Prostate gland (tissue), 2 donors: ENCODE measurements at regions not wholly inside any gene's neighbourhood (a gene's known extent, or its start where the extent isn't known, plus 50 kb on each side); places are given as distances from the start of the nearest gene placed in this dataset.

Experiments used
- DNase-seq: peaks from one replicate; pipeline ENCODE4 v3.0.0-alpha.2; 2019; ENCODE audit warnings: low spot score
- H3K27ac ChIP-seq, 2 donors: fragments of 200-600 bp; sonication (generic); 2 replicates each; pipeline ENCODE4 v1.5.1; 2017 to 2019
- H3K27me3 ChIP-seq: fragments of 200-600 bp; sonication (generic); replicated peaks from 2 replicates; pipeline ENCODE4 v1.5.1; 2019; ENCODE audit not compliant: insufficient read depth
- H3K36me3 ChIP-seq, 2 donors: fragments of 200-600 bp; sonication (generic); 1 replicate in 1 of 2; 2 replicates in 1 of 2; pipeline versions ENCODE4 v1.5.1 to v1.8.1; 2017 to 2019
- H3K4me1 ChIP-seq: fragments of 200-600 bp; sonication (generic); replicated peaks from 2 replicates; pipeline ENCODE4 v1.5.1; 2019
- H3K4me3 ChIP-seq, 2 donors: fragments of 200-600 bp; sonication (generic); 2 replicates each; pipeline ENCODE4 v1.5.1; 2017 to 2019
- H3K9me3 ChIP-seq: fragments of 200-600 bp; sonication (generic); 2 replicates; pipeline ENCODE4 v1.5.1; 2017
- POLR2A ChIP-seq: fragments of 450-650 bp; IDR thresholded peaks from one replicate; pipeline ENCODE4 v1.6.1; 2016; ENCODE audit warnings: antibody characterized with exemption, mild to moderate bottlenecking
- POLR2AphosphoS5 ChIP-seq: sonication (generic); formaldehyde crosslinking; IDR thresholded peaks from one replicate; pipeline ENCODE4 v1.6.1; 2017; ENCODE audit warnings: antibody characterized with exemption
- WGBS: methylation state at CpG from one replicate; pipeline ENCODE4 v1.1.5; 2018; 5-methylcytosine and 5-hydroxymethylcytosine counted together
- intact Hi-C: fragments of 100-400 bp; cut with DNase I; formaldehyde crosslinking; loops from one replicate; pipeline ENCODE4 v1.14.2; 2022
- TF ChIP-seq, protein P1 (sequence below), 4 experiments: fragments of 200-600 bp in 2 of 4; fragments of 450-650 bp in 2 of 4; sonication (generic) in 2 of 4; IDR thresholded peaks; 1 replicate in 3 of 4; 2 replicates in 1 of 4; pipeline ENCODE4 v1.5.1; 2016 to 2019; ENCODE audit warnings: antibody characterized with exemption in 4 of 4, mild to moderate bottlenecking in 2 of 4, moderate library complexity in 2 of 4

DNA sequence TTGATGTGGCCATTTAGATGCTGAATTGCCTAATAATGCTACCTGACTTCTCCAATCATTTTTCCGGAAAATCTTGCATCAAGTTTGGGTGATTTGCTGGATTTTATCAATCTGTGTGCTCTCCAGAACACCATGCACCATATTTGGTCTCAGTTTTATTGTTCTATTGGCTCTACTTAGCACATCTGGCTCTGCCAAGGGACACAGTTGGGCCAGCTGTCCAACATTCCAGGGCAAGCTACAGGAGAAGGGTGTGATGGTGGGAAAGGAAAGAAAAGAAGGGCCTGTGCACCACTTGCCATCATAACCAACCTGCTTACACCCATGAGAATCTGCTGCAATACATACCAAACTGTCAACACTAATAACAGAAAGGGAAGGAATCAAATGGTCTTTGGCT, 90.2 kb upstream of the NFIA start:
- no peak overlapping the region for H3K4me3 ChIP-seq
- no peaks in the 10 kb centered on the region for H3K4me1 ChIP-seq
- WGBS, result 92% methylated on average over 1 of the region's 1 CpG
- H3K36me3 ChIP-seq, result no peaks in the 10 kb centered on the region
- no peaks in the 10 kb centered on the region for H3K9me3 ChIP-seq
- TF ChIP-seq POLR2AphosphoS5 (no peak), POLR2A (no peak)
- TF ChIP-seq, protein P1, sequence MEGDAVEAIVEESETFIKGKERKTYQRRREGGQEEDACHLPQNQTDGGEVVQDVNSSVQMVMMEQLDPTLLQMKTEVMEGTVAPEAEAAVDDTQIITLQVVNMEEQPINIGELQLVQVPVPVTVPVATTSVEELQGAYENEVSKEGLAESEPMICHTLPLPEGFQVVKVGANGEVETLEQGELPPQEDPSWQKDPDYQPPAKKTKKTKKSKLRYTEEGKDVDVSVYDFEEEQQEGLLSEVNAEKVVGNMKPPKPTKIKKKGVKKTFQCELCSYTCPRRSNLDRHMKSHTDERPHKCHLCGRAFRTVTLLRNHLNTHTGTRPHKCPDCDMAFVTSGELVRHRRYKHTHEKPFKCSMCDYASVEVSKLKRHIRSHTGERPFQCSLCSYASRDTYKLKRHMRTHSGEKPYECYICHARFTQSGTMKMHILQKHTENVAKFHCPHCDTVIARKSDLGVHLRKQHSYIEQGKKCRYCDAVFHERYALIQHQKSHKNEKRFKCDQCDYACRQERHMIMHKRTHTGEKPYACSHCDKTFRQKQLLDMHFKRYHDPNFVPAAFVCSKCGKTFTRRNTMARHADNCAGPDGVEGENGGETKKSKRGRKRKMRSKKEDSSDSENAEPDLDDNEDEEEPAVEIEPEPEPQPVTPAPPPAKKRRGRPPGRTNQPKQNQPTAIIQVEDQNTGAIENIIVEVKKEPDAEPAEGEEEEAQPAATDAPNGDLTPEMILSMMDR (IDR thresholded peaks at IDR 0.05), result no peak
- no peak for DNase-seq
- H3K27me3 ChIP-seq, result no peaks in the 10 kb centered on the region
- H3K27ac ChIP-seq, result no peak overlapping the region
- intact Hi-C loops, result no loop called here

DNA sequence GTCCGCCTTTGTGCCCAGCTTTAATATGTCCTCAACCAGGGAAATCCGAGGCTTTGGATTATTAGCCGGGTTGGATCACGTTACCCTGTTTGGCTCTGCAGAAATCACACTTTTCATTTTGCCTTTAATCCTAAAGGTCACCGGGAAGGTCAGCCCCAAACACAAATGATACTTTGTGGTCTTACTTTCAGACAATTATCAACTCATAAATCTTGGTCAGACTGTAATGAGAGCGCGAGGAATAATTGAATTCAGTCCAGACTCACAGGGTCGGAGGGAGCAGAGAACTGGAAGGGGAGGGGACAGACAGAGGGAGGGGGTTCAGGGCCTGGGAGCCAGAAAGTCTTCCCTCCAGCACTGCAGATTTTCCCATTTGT, 91.7 kb upstream of the NFIA start:
- intact Hi-C loops, result no loop called here
- Histone ChIP-seq H3K9me3 (no peaks in the 10 kb centered on the region), H3K36me3 (no peaks in the 10 kb centered on the region), H3K27ac (no peak overlapping the region), H3K4me3 (no peak overlapping the region), H3K27me3 (no peaks in the 10 kb centered on the region), H3K4me1 (no peaks in the 10 kb centered on the region)
- TF ChIP-seq, protein P1 (IDR thresholded peaks at IDR 0.05), result no peak
- TF ChIP-seq POLR2AphosphoS5, result no peak
- no peak for TF ChIP-seq POLR2A
- WGBS, result 63% methylated on average over 8 of the region's 8 CpGs
- no peak for DNase-seq

DNA sequence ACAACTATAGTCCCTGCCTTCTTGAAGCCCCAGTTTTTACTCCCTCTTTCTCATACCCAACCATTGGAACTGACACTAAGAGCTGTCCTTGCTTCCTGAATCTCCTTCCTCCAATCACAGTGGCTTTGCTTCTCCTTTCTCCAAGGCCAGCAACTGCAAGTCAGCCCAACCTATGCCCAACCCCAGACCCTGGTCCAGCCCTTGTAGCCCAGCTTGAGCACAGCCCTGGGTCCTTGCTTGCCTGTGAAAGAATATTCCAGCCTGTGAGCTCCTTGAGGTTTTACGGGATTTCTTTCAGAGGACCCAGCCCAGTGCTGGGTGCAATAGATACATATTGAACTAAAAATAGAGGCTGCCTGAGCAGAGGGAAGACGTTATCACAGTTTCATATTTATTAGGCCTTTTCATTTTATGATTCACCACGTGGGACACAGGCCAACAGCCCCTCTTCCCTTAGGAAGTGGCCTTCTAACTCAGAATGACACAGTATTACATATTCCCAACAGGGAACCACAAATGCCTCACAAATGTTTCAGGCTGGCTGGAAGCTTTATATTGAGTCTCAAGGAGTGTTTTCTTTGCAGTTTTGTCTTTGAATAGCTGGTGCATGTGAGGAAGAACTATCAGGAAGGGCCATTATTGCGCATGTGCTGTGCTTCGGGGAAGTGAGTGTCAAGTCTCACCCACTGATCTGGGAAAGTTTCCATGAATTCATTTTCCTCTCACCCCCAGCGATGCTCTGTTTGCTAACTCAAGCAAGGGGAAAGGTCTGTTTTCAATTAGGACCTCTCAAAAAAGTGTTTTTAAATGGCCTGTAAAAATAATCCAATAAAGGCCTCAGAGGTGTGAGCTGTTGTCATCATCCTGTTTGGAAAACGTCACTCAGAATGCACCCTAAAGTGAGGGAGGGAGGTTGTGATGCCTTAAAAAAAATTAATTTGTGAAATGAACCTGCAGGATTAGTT, 92.3 kb upstream of the NFIA start:
- no peak for TF ChIP-seq POLR2AphosphoS5
- no peak for TF ChIP-seq POLR2A
- TF ChIP-seq, protein P1 (IDR thresholded peaks at IDR 0.05), result no peak
- Histone ChIP-seq H3K36me3 (no peaks in the 10 kb centered on the region), H3K4me3 (no peak overlapping the region), H3K9me3 (no peaks in the 10 kb centered on the region), H3K27ac (peak overlapping the region in 1 of 2 donors; percentile 5), H3K27me3 (no peaks in the 10 kb centered on the region), H3K4me1 (no peaks in the 10 kb centered on the region)
- intact Hi-C loops, result no loop called here
- no peak for DNase-seq
- WGBS, result 26% methylated on average over 7 of the region's 7 CpGs

DNA sequence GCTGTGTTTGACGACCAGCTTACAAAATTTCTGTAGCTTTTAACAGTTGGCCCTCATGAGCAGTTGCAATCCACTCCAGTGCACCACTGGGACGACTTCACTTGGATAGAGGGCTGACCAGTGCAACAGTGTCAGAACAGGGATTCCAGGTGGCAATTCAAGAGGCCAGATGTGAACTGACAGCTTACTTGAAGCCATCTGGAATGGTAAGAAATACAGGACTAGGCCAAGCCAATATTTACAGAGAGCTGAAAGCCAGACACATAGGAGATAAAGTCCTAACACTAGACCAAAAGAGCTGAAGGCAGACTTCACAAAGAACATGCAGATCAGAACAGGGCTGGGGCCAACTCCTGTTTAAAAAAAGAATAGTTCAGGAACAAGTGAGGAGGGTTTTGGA, 93.5 kb upstream of the NFIA start:
- 80% methylated on average over 2 of the region's 2 CpGs for WGBS
- Histone ChIP-seq H3K4me1 (no peaks in the 10 kb centered on the region), H3K36me3 (no peaks in the 10 kb centered on the region), H3K27me3 (no peaks in the 10 kb centered on the region), H3K4me3 (no peak overlapping the region), H3K27ac (no peak overlapping the region), H3K9me3 (no peaks in the 10 kb centered on the region)
- intact Hi-C loops, result no loop called here
- TF ChIP-seq POLR2A (no peak), POLR2AphosphoS5 (no peak)
- TF ChIP-seq, protein P1 (IDR thresholded peaks at IDR 0.05), result no peak
- DNase-seq, result no peak

DNA sequence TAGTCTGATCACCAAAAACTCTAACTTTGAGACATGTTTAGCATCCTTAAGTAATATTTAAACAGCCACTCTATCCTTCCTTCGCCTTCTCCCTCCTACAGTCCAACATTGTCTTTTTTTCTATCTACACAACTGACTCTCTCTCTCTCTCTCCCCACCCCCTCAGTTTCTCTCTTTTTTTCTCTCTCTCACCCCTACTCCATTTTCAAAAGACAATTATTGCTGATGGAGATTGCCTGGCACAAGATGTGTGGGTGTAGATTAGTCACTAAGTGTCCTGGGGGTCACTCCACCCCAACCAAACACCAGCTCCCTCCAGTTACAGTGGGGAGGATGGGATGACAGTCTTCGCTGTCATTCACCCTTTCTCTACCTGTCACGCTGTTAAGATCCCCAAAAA, 94.5 kb upstream of the NFIA start:
- no peaks in the 10 kb centered on the region for H3K36me3 ChIP-seq
- intact Hi-C loops, result no loop called here
- no peak overlapping the region for H3K27ac ChIP-seq
- H3K4me3 ChIP-seq, result no peak overlapping the region
- no peak for DNase-seq
- TF ChIP-seq, protein P1 (IDR thresholded peaks at IDR 0.05), result no peak
- TF ChIP-seq POLR2A (no peak), POLR2AphosphoS5 (no peak)
- H3K27me3 ChIP-seq, result no peaks in the 10 kb centered on the region
- no peaks in the 10 kb centered on the region for H3K4me1 ChIP-seq
- WGBS, result 100% methylated on average over 3 of the region's 3 CpGs
- no peaks in the 10 kb centered on the region for H3K9me3 ChIP-seq
